GM18507 (cell line): ENCODE measurements at regions not wholly inside any gene's neighbourhood (a gene's known extent, or its start where the extent isn't known, plus 50 kb on each side); places are given as distances from the start of the nearest gene placed in this dataset.
"Not testable (repeated sequence)": the region's sequence is repeated elsewhere in the genome, so short reads cannot be mapped to it uniquely, and the experiment has no call there.

Experiments used
- DNase-seq: peaks from one replicate; pipeline ENCODE4 v3.0.0; 2011; ENCODE audit warnings: low read depth; ENCODE audit not compliant: insufficient read length; ENCODE audit errors: extremely low spot score
- FAIRE-seq: peaks from 2 replicates; lab custom pipeline; 2011; peaks lifted over from hg19 to GRCh38; lab: Jason Lieb, UNC

- DNase-seq (no peak), FAIRE-seq (no peak)
These were observed 539.5 kb downstream of the MATN1 start for GRCh38 chr1:30183895-30184294.

GRCh38 chr1:30183006-30183405, 540.4 kb downstream of the MATN1 start:
- no peak for FAIRE-seq

GRCh38 chr1:30179942-30180543, 543.3 kb downstream of the MATN1 start:
- DNase-seq (no peak), FAIRE-seq (no peak)

More at GRCh38 chr1:30183006-30183405, 540.4 kb downstream of the MATN1 start:
- no peak for DNase-seq

- DNase-seq = no peak
- FAIRE-seq = no peak
These were observed 546.9 kb downstream of the MATN1 start for GRCh38 chr1:30176477-30176876.

GRCh38 chr1:30174499-30174898, 548.9 kb downstream of the MATN1 start:
- no peak for FAIRE-seq
- DNase-seq = no peak

- FAIRE-seq (no peak), DNase-seq (no peak)
These were observed 549.8 kb downstream of the MATN1 start for GRCh38 chr1:30173560-30173959.

GRCh38 chr1:30172757-30173156, 550.6 kb downstream of the MATN1 start:
- no peak for DNase-seq
- no peak for FAIRE-seq

- DNase-seq = no peak
- no peak for FAIRE-seq
These were observed 551.1 kb downstream of the MATN1 start for GRCh38 chr1:30172299-30172694.

GRCh38 chr1:30171537-30172298, 551.7 kb downstream of the MATN1 start:
- FAIRE-seq (no peak), DNase-seq (no peak)

GRCh38 chr1:30169269-30169668, 554.1 kb downstream of the MATN1 start:
- DNase-seq (no peak), FAIRE-seq (no peak)

GRCh38 chr1:30166174-30166573, 557.2 kb downstream of the MATN1 start:
- DNase-seq = no peak
- no peak for FAIRE-seq

- FAIRE-seq (no peak), DNase-seq (no peak)
These were observed 558.3 kb downstream of the MATN1 start for GRCh38 chr1:30165116-30165515.

GRCh38 chr1:30164693-30165092, 558.7 kb downstream of the MATN1 start:
- no peak for DNase-seq
- FAIRE-seq = no peak

GRCh38 chr1:30162565-30162964, 560.8 kb downstream of the MATN1 start:
- DNase-seq = no peak
- FAIRE-seq = no peak

GRCh38 chr1:30161953-30162352, 561.4 kb downstream of the MATN1 start:
- DNase-seq = no peak
- FAIRE-seq = no peak

- DNase-seq = no peak
- no peak for FAIRE-seq
These were observed 562.2 kb downstream of the MATN1 start for GRCh38 chr1:30160999-30161689.

GRCh38 chr1:30159015-30159414, 564.4 kb downstream of the MATN1 start:
- FAIRE-seq = no peak

GRCh38 chr1:30155698-30156097, 567.7 kb downstream of the MATN1 start:
- FAIRE-seq = not testable (repeated sequence)

More at GRCh38 chr1:30159015-30159414, 564.4 kb downstream of the MATN1 start:
- DNase-seq = no peak

GRCh38 chr1:30155253-30155652, 568.1 kb downstream of the MATN1 start:
- DNase-seq, FAIRE-seq: not testable (repeated sequence)

More at GRCh38 chr1:30155698-30156097, 567.7 kb downstream of the MATN1 start:
- not testable (repeated sequence) for DNase-seq

GRCh38 chr1:30153743-30154449, 569.5 kb downstream of the MATN1 start:
- DNase-seq (no peak), FAIRE-seq (no peak)
